Spleen (tissue), 7 donors: ENCODE measurements at regions not wholly inside any gene's neighbourhood (a gene's known extent, or its start where the extent isn't known, plus 50 kb on each side); places are given as distances from the start of the nearest gene placed in this dataset.

Experiments
- CTCF ChIP-seq, 11 experiments: fragments of 200-600 bp in 7 of 11; fragments of 450-650 bp in 4 of 11; sonication (generic) in 4 of 11; IDR thresholded peaks in 8 of 11; conservative IDR thresholded peaks in 3 of 11; 1 replicate in 7 of 11; 2 replicates in 4 of 11; pipeline versions ENCODE4 v1.4.0 to v1.8.0; 2016 to 2021; ENCODE audit warnings: antibody characterized with exemption in 11 of 11, inconsistent platforms in 4 of 11, mild to moderate bottlenecking in 1 of 11
- POLR2A ChIP-seq, 3 donors: fragments of 450-650 bp; IDR thresholded peaks; one replicate each; pipeline ENCODE4 v1.5.1; 2017; ENCODE audit warnings: antibody characterized with exemption in 3 of 3, mild to moderate bottlenecking in 1 of 3
- donor health status: DM: no; HTN: no; CAD: no; lungs with moderate emphysema.
- donor health status: DM: no; HTN: no; CAD: no.
- donor health status: DM: no; HTN: no; CAD: no.

DNA sequence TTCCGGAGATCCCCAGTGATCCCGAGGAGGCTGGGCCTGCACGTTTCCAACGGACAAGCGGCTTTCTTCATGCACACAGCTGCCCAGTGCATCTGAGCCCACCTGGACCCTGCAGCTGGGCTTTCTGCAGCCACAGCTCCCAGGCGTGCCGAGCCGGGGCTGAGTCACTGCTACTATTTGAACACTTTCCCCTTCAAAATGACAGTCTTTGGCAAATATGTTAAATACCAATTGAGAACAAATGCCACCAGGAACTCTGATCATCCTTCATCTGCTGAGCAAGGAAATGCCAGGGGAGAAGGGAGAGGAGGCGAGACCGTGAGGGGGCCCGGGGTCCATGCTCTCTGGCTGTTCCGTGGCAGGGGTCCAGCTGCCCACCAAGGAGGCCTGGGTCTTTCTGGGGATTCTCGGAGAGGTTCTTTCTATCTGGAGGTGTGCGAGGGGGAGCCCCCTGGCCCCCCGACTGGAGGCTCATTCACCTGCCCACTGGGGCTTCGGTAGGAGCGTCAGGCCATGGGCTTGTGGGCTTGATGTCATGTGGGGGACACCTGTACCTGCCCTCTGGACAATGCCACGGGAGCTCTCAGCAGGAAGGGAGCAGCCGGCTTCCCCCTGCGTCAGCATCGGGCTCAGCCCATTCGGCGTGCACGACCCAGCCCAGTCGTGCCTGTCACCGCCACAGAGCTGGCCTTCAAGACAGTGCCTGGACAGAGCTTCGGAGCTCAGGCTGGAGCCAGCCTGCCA, 159.6 kb downstream of the CTTN start:
- TF ChIP-seq CTCF (IDR thresholded peaks at IDR 0.05 in 8 of 11, conservative IDR thresholded peaks at IDR 0.05 in 3 of 11), result no peak
- TF ChIP-seq POLR2A (IDR thresholded peaks at IDR 0.05), result no peak
